Transverse colon (tissue), 4 donors: ENCODE measurements at regions not wholly inside any gene's neighbourhood (a gene's known extent, or its start where the extent isn't known, plus 50 kb on each side); places are given as distances from the start of the nearest gene placed in this dataset.

Source experiments
- DNase-seq: peaks from one replicate; pipeline ENCODE4 v3.0.0-alpha.2; 2019
- H3K27ac ChIP-seq, 4 donors: fragments of 200-600 bp; sonication (generic); 2 replicates each; pipeline ENCODE4 v1.5.1; 2016 to 2018; ENCODE audit warnings: inconsistent platforms in 4 of 4
- H3K27me3 ChIP-seq: fragments of 200-600 bp; sonication (generic); 2 replicates; pipeline ENCODE4 v1.5.1; 2017; ENCODE audit warnings: inconsistent platforms
- H3K36me3 ChIP-seq, 4 donors: fragments of 200-600 bp; sonication (generic); 2 replicates each; pipeline ENCODE4 v1.5.1; 2017 to 2019; ENCODE audit warnings: inconsistent platforms in 4 of 4
- H3K4me1 ChIP-seq, 4 donors: fragments of 200-600 bp; sonication (generic); 2 replicates each; pipeline ENCODE4 v1.5.1; 2017 to 2020; ENCODE audit warnings: inconsistent platforms in 4 of 4
- H3K4me3 ChIP-seq, 4 donors: fragments of 200-600 bp; sonication (generic); 1 replicate in 1 of 4; 2 replicates in 3 of 4; pipeline versions ENCODE4 v1.5.1 to v1.6.1; 2017 to 2019; ENCODE audit warnings: inconsistent platforms in 4 of 4
- H3K9me3 ChIP-seq, 2 donors: fragments of 200-600 bp; sonication (generic); 2 replicates each; pipeline ENCODE4 v1.5.1; 2017 to 2019; ENCODE audit warnings: inconsistent platforms in 2 of 2
- CTCF ChIP-seq, 5 experiments: fragments of 200-600 bp in 3 of 5; fragments of 450-650 bp in 2 of 5; sonication (generic) in 3 of 5; IDR thresholded peaks; 1 replicate in 2 of 5; 2 replicates in 3 of 5; pipeline ENCODE4 v1.5.1; 2016 to 2017; ENCODE audit warnings: antibody characterized with exemption in 5 of 5, inconsistent platforms in 3 of 5, mild to moderate bottlenecking in 2 of 5, moderate library complexity in 1 of 5
- EP300 ChIP-seq: sonication (generic); formaldehyde crosslinking; IDR thresholded peaks from one replicate; pipeline ENCODE4 v1.6.1; 2017; ENCODE audit warnings: antibody characterized with exemption, low read depth
- POLR2A ChIP-seq: fragments of 450-650 bp; IDR thresholded peaks from one replicate; pipeline ENCODE4 v1.6.1; 2016; ENCODE audit warnings: antibody characterized with exemption, mild to moderate bottlenecking, moderate library complexity
- POLR2AphosphoS5 ChIP-seq, 3 donors: sonication (generic); formaldehyde crosslinking; IDR thresholded peaks; one replicate each; pipeline ENCODE4 v1.6.1; 2016; ENCODE audit warnings: antibody characterized with exemption in 3 of 3
- WGBS, 2 donors: methylation state at CpG; one replicate each; pipeline ENCODE4 v1.1.5; 2018; ENCODE audit warnings: low coverage in 1 of 2; 5-methylcytosine and 5-hydroxymethylcytosine counted together
- in situ Hi-C, 4 donors: fragments of 200-750 bp; cut with MboI; loops; one replicate each; pipeline versions ENCODE4 v1.15.0 to v1.15.1; 2017; ENCODE audit warnings: low sequenced_read_pairs in 3 of 4, low pct_ligation_motif_present in 1 of 4, low pct_unique_long_range_greater_than_20kb in 1 of 4
- intact Hi-C: fragments of 100-400 bp; cut with DNase I; formaldehyde crosslinking; loops from one replicate; pipeline ENCODE4 v1.15.1; 2023; ENCODE audit warnings: low total_unique reads

DNA sequence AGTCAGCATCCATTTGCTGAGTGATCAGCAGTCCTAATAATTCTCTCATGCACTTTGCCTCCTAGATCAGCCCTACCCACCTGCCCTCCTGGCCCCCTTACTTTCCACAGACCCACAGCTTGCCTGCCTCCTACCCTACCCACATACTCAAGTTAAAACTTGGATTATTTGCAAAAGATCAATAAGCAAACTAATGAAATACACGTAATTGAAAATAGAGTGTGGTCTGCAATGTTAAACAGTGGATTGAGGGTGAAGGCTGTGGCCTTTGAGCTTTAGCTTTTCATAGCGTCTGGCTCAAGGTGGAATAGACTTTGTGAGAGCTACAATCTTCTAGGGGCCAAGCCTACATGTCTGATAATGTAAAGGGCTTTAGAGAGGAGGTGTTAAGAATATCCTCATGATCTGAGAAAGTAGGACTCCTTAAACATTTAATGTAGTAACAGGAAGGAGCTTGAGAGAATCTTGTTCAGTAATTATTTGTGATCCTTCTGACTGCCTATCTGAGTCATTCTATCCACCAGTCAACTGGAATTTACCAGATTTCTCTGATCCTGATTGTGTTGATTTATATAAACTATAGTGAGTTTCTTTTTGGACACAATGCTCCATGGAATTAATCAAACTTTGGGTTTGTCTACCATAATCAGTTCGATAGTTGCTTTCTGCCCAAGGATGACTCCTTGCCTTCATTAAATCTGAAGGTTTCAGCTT is 310.0 kb downstream of the HRH4 start:
- TF ChIP-seq POLR2AphosphoS5 (IDR thresholded peaks at IDR 0.05) (no peak), EP300 (no peak), POLR2A (no peak), CTCF (IDR thresholded peaks at IDR 0.05) (no peak)

GRCh38 chr18:24771300-24771699 is 310.9 kb downstream of the HRH4 start:
- no peak overlapping the region for H3K4me3 ChIP-seq
- no peak overlapping the region for H3K27ac ChIP-seq
- in situ Hi-C loops: no loop called here
- H3K4me1 ChIP-seq: no peaks in the 10 kb centered on the region
- intact Hi-C loops: no loop called here
- no peaks in the 10 kb centered on the region for H3K9me3 ChIP-seq
- TF ChIP-seq EP300 (no peak), POLR2A (no peak), POLR2AphosphoS5 (IDR thresholded peaks at IDR 0.05) (no peak)
- H3K27me3 ChIP-seq: no peaks in the 10 kb centered on the region
- no peak for DNase-seq
- H3K36me3 ChIP-seq: no peaks in the 10 kb centered on the region

More for the DNA sequence above, 310.0 kb downstream of the HRH4 start:
- in situ Hi-C loops: no loop called here
- Histone ChIP-seq H3K27me3 (no peaks in the 10 kb centered on the region), H3K27ac (no peak overlapping the region), H3K36me3 (no peaks in the 10 kb centered on the region), H3K4me3 (no peak overlapping the region), H3K4me1 (no peaks in the 10 kb centered on the region), H3K9me3 (no peaks in the 10 kb centered on the region)
- WGBS, 2 donors: 85 to 100% methylated on average over 2 to 3 of the region's 3 CpGs
- intact Hi-C loops: no loop called here
- no peak for DNase-seq

GRCh38 chr18:24773101-24773500 is 312.7 kb downstream of the HRH4 start:
- no peak for DNase-seq
- Histone ChIP-seq H3K27me3 (no peaks in the 10 kb centered on the region), H3K4me1 (no peaks in the 10 kb centered on the region), H3K9me3 (no peaks in the 10 kb centered on the region), H3K27ac (no peak overlapping the region), H3K36me3 (no peaks in the 10 kb centered on the region), H3K4me3 (no peak overlapping the region)
- in situ Hi-C loops (no loop called here), intact Hi-C loops (no loop called here)
- no peak for TF ChIP-seq POLR2A
- TF ChIP-seq EP300: no peak
- TF ChIP-seq POLR2AphosphoS5 (IDR thresholded peaks at IDR 0.05): no peak
- WGBS, 2 donors: 86% methylated on average over 1 to 2 of the region's 2 CpGs

DNA sequence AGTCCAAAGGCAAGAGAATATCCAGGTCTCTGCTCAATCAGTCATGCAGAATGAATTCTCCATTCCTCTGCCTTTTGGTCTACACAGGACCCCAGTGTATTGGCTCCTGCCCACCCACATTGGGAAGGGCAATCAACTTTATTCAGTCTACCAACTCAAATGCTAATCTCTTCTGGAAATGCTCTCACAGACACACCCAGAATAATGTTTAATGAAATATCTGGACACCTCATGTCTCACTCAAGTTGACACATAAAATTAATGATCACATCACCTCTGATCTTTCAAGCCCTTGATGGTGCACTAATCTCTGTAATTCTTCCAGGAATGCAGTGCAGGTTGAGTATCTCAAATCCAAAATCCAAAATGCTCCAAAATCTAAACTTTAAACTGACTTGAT is 315.6 kb downstream of the HRH4 start:
- no peak overlapping the region for H3K4me3 ChIP-seq
- H3K4me1 ChIP-seq: peaks cover 0 to 7% (median 3%) of the 10 kb centered on the region in 4 donors
- no peaks in the 10 kb centered on the region for H3K9me3 ChIP-seq
- no peak for DNase-seq
- no peak overlapping the region for H3K27ac ChIP-seq
- TF ChIP-seq POLR2AphosphoS5 (IDR thresholded peaks at IDR 0.05) (no peak), POLR2A (no peak), CTCF (IDR thresholded peaks at IDR 0.05) (no peak), EP300 (no peak)
- H3K27me3 ChIP-seq: no peaks in the 10 kb centered on the region
- H3K36me3 ChIP-seq: no peaks in the 10 kb centered on the region
- intact Hi-C loops: no loop called here
- in situ Hi-C loops: no loop called here

DNA sequence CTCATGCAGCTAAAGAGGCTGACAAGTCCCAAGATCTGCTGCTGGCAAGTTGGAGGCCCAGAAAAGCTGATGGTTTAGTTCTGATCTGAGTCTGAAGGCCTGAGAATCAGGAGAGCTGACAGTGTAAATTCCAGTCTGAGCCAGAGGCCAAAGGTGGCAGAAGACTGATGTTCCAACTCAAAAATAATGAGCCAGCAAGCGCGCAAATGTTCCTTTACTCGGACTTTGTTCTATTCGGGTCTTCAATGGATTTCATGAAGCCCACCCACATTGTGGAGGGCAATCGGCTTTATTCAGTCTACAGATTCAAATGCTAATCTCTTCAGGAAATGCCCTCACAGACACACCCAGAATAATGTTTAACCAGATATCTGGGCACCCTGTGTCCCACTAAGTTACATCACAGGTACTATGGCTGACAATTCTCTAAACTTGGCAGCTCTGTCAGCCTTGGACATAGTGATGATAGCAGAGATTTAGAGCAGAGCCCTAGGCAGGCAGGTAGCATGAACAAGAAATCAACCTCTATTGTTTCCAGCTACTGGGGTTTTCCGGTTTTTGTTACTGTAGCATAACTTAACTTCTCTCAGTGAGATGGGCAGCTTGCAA is 318.5 kb downstream of the HRH4 start:
- intact Hi-C loops (no loop called here), in situ Hi-C loops (no loop called here)
- TF ChIP-seq POLR2A (no peak), CTCF (IDR thresholded peaks at IDR 0.05) (no peak)
- Histone ChIP-seq H3K27ac (peak overlapping the region in 1 of 4 donors; percentile 22), H3K9me3 (no peaks in the 10 kb centered on the region), H3K27me3 (no peaks in the 10 kb centered on the region), H3K4me1 (peaks cover 0 to 7% (median 3%) of the 10 kb centered on the region in 4 donors), H3K36me3 (no peaks in the 10 kb centered on the region), H3K4me3 (no peak overlapping the region)
- no peak for DNase-seq
- WGBS, 2 donors: 53 to 64% methylated on average over 1 to 6 of the region's 6 CpGs
